SIG-M5 treated with dmso at 0.1 percent for 504 hours (cell line): ENCODE measurements at regions not wholly inside any gene's neighbourhood (a gene's known extent, or its start where the extent isn't known, plus 50 kb on each side); places are given as distances from the start of the nearest gene placed in this dataset.

ENCODE experiments used
- DNase-seq: peaks from one replicate; lab custom pipeline; 2025; ENCODE audit not compliant: unreplicated experiment; lab: John Stamatoyannopoulos, UW

GRCh38 chr16:5837007-5837670 lies 739.5 kb upstream of the EEF2KMT start:
- DNase-seq, result no peak

GRCh38 chr16:5835876-5836275 lies 738.3 kb upstream of the EEF2KMT start:
- no peak for DNase-seq

- no peak for DNase-seq
Measured at GRCh38 chr16:5826332-5826731, 728.7 kb upstream of the EEF2KMT start.

- DNase-seq, result no peak
Measured at GRCh38 chr16:5820472-5820871, 722.9 kb upstream of the EEF2KMT start.

- DNase-seq, result no peak
Measured at GRCh38 chr16:5815570-5816237, 718.1 kb upstream of the EEF2KMT start.

- no peak for DNase-seq
Measured at GRCh38 chr16:5801396-5801795, 703.8 kb upstream of the EEF2KMT start.

GRCh38 chr16:5793556-5793955 lies 696.0 kb upstream of the EEF2KMT start:
- DNase-seq, result no peak

- no peak for DNase-seq
Measured at GRCh38 chr16:5791011-5791657, 693.5 kb upstream of the EEF2KMT start.

- DNase-seq, result no peak
Measured at GRCh38 chr16:5790512-5790911, 692.9 kb upstream of the EEF2KMT start.

GRCh38 chr16:5789033-5789432 lies 691.4 kb upstream of the EEF2KMT start:
- DNase-seq, result no peak

- no peak for DNase-seq
Measured at GRCh38 chr16:5781436-5781835, 683.8 kb upstream of the EEF2KMT start.

GRCh38 chr16:5776876-5777275 lies 679.3 kb upstream of the EEF2KMT start:
- no peak for DNase-seq

- no peak for DNase-seq
Measured at GRCh38 chr16:5775916-5776315, 678.3 kb upstream of the EEF2KMT start.

GRCh38 chr16:5770118-5770517 lies 672.5 kb upstream of the EEF2KMT start:
- DNase-seq, result no peak

- DNase-seq, result no peak
Measured at GRCh38 chr16:5769513-5769912, 671.9 kb upstream of the EEF2KMT start.

GRCh38 chr16:5768445-5768844 lies 670.9 kb upstream of the EEF2KMT start:
- no peak for DNase-seq

GRCh38 chr16:5763176-5763575 lies 665.6 kb upstream of the EEF2KMT start:
- DNase-seq, result no peak

- DNase-seq, result no peak
Measured at GRCh38 chr16:5762362-5762761, 664.8 kb upstream of the EEF2KMT start.

- DNase-seq, result no peak
Measured at GRCh38 chr16:5761592-5761991, 664.0 kb upstream of the EEF2KMT start.

- no peak for DNase-seq
Measured at GRCh38 chr16:5758281-5758680, 660.7 kb upstream of the EEF2KMT start.

GRCh38 chr16:5756969-5757368 lies 659.4 kb upstream of the EEF2KMT start:
- DNase-seq, result no peak

- no peak for DNase-seq
Measured at GRCh38 chr16:5753381-5753780, 655.8 kb upstream of the EEF2KMT start.
